ENCODE measurements at regions not wholly inside any gene's neighbourhood (a gene's known extent, or its start where the extent isn't known, plus 50 kb on each side); places are given as distances from the start of the nearest gene placed in this dataset.

- WGBS (ENCODE audit: extremely low coverage, insufficient read length, low lambda C conversion rate): no CpG with 5 or more reads among the region's 6 CpGs
- H3K4me2 ChIP-seq (ENCODE audit: insufficient read depth, insufficient read length, low read length): no peak overlapping the region
- H3K4me1 Mint-ChIP-seq: peaks cover 8 to 18% of the 10 kb centered on the region in 2 experiments
Observed at GRCh38 chr11:131099013-131099412, 182.7 kb upstream of the SNX19 start.

More at GRCh38 chr11:131099013-131099412, 182.7 kb upstream of the SNX19 start:
- Histone ChIP-seq H3K23ac (ENCODE audit: insufficient read length, low read depth, low read length) (no peak overlapping the region), H2BK15ac (ENCODE audit: low read depth, low read length) (no peak overlapping the region), H2AFZ (ENCODE audit: low read length) (no peak overlapping the region), H3K14ac (ENCODE audit: insufficient read depth, low read length) (no peak overlapping the region), H4K20me1 (ENCODE audit: control insufficient read depth, insufficient read depth, insufficient read length) (no peaks in the 10 kb centered on the region), H3K56ac (ENCODE audit: insufficient read length, low read depth, low read length) (no peak overlapping the region), H2BK12ac (ENCODE audit: insufficient read length, low read depth, low read length) (no peak overlapping the region), H4K5ac (ENCODE audit: insufficient read length, low read depth, low read length) (no peak overlapping the region), H2AK5ac (ENCODE audit: insufficient read length, low read length) (no peak overlapping the region), H3K79me2 (ENCODE audit: insufficient read depth, low read length) (no peaks in the 10 kb centered on the region), H3K18ac (ENCODE audit: insufficient read length, low read depth, low read length) (no peak overlapping the region), H2BK20ac (ENCODE audit: low read depth, low read length, poor library complexity, severe bottlenecking) (no peak overlapping the region), H3K23me2 (ENCODE audit: insufficient read length, low read depth, low read length, poor library complexity, severe bottlenecking) (no peaks in the 10 kb centered on the region), H3K79me1 (ENCODE audit: insufficient read depth, low read depth, low read length, poor library complexity, severe bottlenecking) (no peaks in the 10 kb centered on the region), H3K4me1 (ENCODE audit: insufficient read depth, low read length) (peaks cover 3% of the 10 kb centered on the region; the same call in 1 of the 2 replicates), H3K27me3 (ENCODE audit: insufficient read depth, low read length) (no peaks in the 10 kb centered on the region), H3K27ac (ENCODE audit: insufficient read length, low read depth, low read length) (no peak overlapping the region), H3K9me3 (ENCODE audit: control insufficient read depth, low read depth, low read length) (no peaks in the 10 kb centered on the region), H3T11ph (ENCODE audit: low read length) (no peak overlapping the region), H4K8ac (replicated peaks; ENCODE audit: insufficient read length, low read depth, low read length) (no peak overlapping the region), H3K9ac (ENCODE audit: extremely low read depth, insufficient read length, low read length) (no peak overlapping the region), H3K4ac (ENCODE audit: low read depth, low read length) (no peak overlapping the region), H2BK120ac (ENCODE audit: low read depth, low read length, poor library complexity, severe bottlenecking) (no peak overlapping the region), H4K91ac (ENCODE audit: insufficient read length, low read depth, low read length) (no peak overlapping the region), H2BK5ac (ENCODE audit: insufficient read length, low read length) (no peak overlapping the region)
- peaks cover 0 to under 1% (median 0%) of the 10 kb centered on the region in 3 experiments; a peak in 3 of 7 replicates for H3K36me3 Mint-ChIP-seq (ENCODE audit: insufficient read depth in 1 of 3, low read depth in 3 of 3)
- peaks cover under 1% of the 10 kb centered on the region in 2 experiments; a peak in 3 of 5 replicates for H3K9me3 Mint-ChIP-seq
- no peak overlapping the region for H3K27ac Mint-ChIP-seq
- no peak overlapping the region for H3K4me3 Mint-ChIP-seq
- no peak for DNase-seq
- TF ChIP-seq CTCF (conservative IDR thresholded peaks at IDR 0.05): no peak
- peaks cover 12% of the 10 kb centered on the region for H3K27me3 Mint-ChIP-seq (ENCODE audit: low read depth)

All from H9 (cell line).